Lower lobe of right lung (tissue), 2 donors: ENCODE measurements at regions not wholly inside any gene's neighbourhood (a gene's known extent, or its start where the extent isn't known, plus 50 kb on each side); places are given as distances from the start of the nearest gene placed in this dataset.
"Not testable (repeated sequence)": the region's sequence is repeated elsewhere in the genome, so short reads cannot be mapped to it uniquely, and the experiment has no call there.

Experiments used
- ATAC-seq, 2 donors: fragments of 200-7000 bp; cut with Tn5 transposase; one replicate each; pipeline ENCODE4 v1.9.1; 2020 to 2022; ENCODE audit warnings: mild to moderate bottlenecking in 2 of 2, moderate library complexity in 2 of 2
- DNase-seq: peaks from one replicate; pipeline ENCODE4 v3.0.0-alpha.2; 2020
- H3K27ac ChIP-seq: fragments of 200-600 bp; one replicate; pipeline ENCODE4 v1.8.0; 2022
- H3K27me3 ChIP-seq: fragments of 200-600 bp; one replicate; pipeline ENCODE4 v1.8.0; 2022; ENCODE audit warnings: low read depth
- H3K36me3 ChIP-seq: fragments of 200-600 bp; one replicate; pipeline ENCODE4 v1.8.0; 2022; ENCODE audit warnings: mild to moderate bottlenecking
- H3K4me1 ChIP-seq: fragments of 200-600 bp; one replicate; pipeline ENCODE4 v1.8.0; 2022
- H3K4me3 ChIP-seq: fragments of 200-600 bp; one replicate; pipeline ENCODE4 v1.8.0; 2022; ENCODE audit warnings: mild to moderate bottlenecking
- H3K9me3 ChIP-seq: fragments of 200-600 bp; one replicate; pipeline ENCODE4 v1.8.0; 2022
- intact Hi-C: fragments of 100-400 bp; cut with DNase I; formaldehyde crosslinking; loops from one replicate; pipeline ENCODE4 v1.11.0; 2022
- TF ChIP-seq, protein P1 (sequence below): fragments of 200-600 bp; IDR thresholded peaks from one replicate; pipeline ENCODE4 v1.8.0; 2022; ENCODE audit warnings: antibody characterized with exemption, mild to moderate bottlenecking
- donor health status: DM: no; HTN: yes; CAD: no; lungs with severe emphysema.

DNA sequence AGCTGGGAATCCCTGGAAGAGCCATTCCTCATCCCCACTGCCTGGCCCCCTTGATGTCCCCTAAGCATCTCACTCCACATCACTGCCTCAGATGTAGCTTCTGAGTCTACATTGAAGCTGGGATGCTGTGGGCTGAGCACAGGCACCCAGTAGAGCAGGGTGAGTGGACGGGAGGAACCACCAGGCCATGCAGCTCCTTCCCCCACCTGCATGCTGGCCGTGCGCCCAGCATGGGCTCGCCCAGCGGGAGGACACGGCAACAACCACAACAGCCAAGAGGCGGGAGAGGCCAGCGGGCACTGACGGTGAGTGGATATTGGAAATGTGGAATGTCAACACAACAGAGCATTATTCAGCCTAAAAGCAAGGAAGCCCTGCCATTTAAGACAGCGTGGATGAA is 310.9 kb downstream of the ADGRD1 start:
- intact Hi-C loops = no loop called here
- H3K9me3 ChIP-seq = no peaks in the 10 kb centered on the region
- peaks cover 4% of the 10 kb centered on the region for H3K27me3 ChIP-seq
- H3K4me1 ChIP-seq = no peaks in the 10 kb centered on the region
- no peak overlapping the region for H3K27ac ChIP-seq
- DNase-seq = peak; percentile 53
- TF ChIP-seq, protein P1, sequence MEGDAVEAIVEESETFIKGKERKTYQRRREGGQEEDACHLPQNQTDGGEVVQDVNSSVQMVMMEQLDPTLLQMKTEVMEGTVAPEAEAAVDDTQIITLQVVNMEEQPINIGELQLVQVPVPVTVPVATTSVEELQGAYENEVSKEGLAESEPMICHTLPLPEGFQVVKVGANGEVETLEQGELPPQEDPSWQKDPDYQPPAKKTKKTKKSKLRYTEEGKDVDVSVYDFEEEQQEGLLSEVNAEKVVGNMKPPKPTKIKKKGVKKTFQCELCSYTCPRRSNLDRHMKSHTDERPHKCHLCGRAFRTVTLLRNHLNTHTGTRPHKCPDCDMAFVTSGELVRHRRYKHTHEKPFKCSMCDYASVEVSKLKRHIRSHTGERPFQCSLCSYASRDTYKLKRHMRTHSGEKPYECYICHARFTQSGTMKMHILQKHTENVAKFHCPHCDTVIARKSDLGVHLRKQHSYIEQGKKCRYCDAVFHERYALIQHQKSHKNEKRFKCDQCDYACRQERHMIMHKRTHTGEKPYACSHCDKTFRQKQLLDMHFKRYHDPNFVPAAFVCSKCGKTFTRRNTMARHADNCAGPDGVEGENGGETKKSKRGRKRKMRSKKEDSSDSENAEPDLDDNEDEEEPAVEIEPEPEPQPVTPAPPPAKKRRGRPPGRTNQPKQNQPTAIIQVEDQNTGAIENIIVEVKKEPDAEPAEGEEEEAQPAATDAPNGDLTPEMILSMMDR = no peak
- ATAC-seq = peak; percentile 19 to 76
- H3K4me3 ChIP-seq = no peak overlapping the region
- no peaks in the 10 kb centered on the region for H3K36me3 ChIP-seq

DNA sequence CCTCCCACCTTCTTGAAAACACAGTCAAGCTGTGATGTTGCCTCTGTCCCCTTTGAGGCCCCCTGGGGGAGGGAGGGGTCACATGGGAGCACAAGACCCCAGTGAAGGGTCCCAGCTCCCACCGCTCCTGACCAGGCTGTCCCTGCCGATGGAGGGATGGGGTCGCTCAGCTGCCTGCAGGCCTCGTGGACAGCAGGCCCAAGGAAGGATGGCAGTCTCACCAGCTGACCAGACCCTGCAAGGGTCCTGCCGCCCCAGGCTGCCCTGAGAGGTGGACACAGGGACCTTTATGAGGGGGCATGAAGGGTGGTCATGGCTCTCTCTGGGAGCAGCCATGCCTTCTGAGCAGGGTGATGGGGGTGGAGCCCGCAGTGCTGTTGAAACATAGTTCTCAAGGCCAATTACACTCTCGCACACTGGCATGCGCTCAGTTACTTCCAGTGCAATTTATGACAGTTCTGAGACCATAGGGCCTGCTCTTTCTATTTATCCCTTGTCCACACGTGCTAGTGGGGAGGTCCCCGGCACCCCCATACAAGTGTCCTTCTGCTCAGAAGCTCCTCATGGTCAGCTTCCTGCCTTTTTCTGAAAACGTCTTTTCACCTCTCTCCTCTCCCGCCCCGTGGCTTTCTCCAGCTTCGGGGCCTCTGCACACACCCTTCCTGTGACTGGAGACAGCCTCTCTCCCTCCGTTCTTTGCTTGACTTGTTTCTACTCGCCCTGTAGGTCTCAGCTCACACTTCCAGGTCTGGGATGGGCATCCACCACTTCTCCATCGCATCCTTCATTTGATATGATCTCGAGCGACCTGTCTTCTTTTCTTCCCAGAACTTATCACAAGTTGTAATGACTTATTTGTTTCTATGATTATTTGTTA is 313.1 kb downstream of the ADGRD1 start:
- H3K9me3 ChIP-seq = no peaks in the 10 kb centered on the region
- no peak overlapping the region for H3K27ac ChIP-seq
- intact Hi-C loops = no loop called here
- no peak overlapping the region for H3K4me3 ChIP-seq
- TF ChIP-seq, protein P1 = no peak
- ATAC-seq (no peak), DNase-seq (peak; percentile 37)
- H3K36me3 ChIP-seq = no peaks in the 10 kb centered on the region
- peaks cover 4% of the 10 kb centered on the region for H3K27me3 ChIP-seq
- no peaks in the 10 kb centered on the region for H3K4me1 ChIP-seq

DNA sequence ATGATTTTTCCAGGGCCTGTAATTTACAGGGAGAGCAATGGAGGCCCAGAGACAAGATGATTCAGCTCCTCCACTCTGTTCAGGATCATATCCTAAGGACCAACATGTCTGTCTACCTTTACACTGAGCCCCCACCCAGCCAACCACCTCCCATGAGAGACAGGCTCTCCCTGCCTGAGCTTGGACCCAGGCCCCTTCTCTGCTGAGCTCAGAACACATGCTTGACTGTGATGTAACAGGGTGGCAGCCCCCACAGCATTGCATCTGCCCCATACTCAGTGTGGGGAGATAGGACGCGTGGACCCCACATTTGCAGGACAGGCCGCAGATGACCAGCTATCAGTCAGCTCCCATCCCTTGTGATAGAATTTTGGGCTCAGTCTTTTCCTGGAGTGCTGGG is 313.9 kb downstream of the ADGRD1 start:
- ATAC-seq (no peak), DNase-seq (peak; percentile 28)
- no peak overlapping the region for H3K27ac ChIP-seq
- no peaks in the 10 kb centered on the region for H3K4me1 ChIP-seq
- H3K4me3 ChIP-seq = no peak overlapping the region
- no peaks in the 10 kb centered on the region for H3K9me3 ChIP-seq
- TF ChIP-seq, protein P1 = no peak
- intact Hi-C loops = no loop called here
- no peaks in the 10 kb centered on the region for H3K36me3 ChIP-seq
- H3K27me3 ChIP-seq = peaks cover 3% of the 10 kb centered on the region

DNA sequence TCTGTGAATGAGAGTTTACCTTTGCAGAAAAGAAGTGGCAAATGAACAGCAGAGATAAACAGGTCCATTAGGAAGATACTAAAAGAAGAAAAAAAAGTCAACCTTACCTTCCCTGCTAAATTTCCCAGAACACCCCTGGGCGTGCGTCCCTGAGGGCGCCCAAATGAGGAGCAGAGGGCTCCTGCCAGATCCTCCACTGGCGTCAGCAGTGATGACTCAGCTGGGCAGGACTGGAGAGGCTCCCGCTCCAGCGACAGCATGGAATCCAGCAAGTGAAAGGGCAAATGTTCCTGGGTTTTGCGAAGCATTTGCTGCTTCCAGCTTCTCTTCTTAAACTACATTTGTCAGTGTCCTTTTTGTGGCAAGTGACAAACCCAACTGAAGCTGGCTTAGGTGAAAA is 314.4 kb downstream of the ADGRD1 start:
- H3K4me1 ChIP-seq, intact Hi-C loops, H3K27ac ChIP-seq, H3K4me3 ChIP-seq, H3K27me3 ChIP-seq, H3K9me3 ChIP-seq, H3K36me3 ChIP-seq: not testable (repeated sequence)
- DNase-seq (peak; percentile 46), ATAC-seq (peak in 1 of 2 donors; percentile 72)

DNA sequence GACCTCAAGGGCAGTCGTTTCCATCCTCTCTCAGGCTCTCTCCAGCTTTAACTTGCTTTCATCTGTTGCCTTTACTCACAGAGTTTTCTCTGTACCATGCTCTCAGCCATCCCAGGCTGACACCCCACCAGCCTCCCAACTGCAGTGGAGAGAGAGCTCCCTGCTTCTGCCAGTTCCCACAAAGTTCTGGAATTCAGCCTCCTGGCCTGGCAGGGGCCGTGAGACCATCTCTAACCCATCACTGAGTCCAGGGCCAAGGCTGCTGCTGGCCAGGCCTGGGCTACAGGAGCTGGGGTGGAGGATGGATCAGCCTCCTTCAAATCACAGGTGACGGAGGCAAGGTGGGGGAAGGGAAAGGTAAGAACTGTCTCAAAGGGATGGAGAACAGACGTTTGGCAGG is 314.9 kb downstream of the ADGRD1 start:
- intact Hi-C loops, H3K27ac ChIP-seq: not testable (repeated sequence)

DNA sequence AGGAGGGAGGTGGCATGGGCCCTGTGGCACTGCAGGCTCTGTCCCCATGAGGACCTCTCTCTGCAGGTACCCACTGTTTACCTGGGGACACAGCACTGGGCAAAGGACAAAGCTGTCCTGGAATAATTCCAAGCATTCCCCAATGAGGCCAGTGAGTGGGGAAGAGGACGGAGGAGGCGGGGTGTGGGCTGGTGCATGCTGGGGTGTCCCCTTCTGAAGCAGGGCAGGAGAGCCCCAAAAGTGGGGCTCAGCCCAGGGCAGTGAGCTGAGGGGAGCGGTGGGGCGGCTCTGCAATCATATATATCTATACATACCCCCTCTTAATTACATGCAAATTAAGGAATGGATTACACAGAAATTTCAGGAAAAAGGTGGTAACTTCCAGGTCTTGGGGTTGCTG is 315.8 kb downstream of the ADGRD1 start:
- TF ChIP-seq, protein P1 = no peak
- intact Hi-C loops = no loop called here
- H3K9me3 ChIP-seq = no peaks in the 10 kb centered on the region
- ATAC-seq = no peak
- H3K4me1 ChIP-seq = no peaks in the 10 kb centered on the region
- DNase-seq = peak; percentile 22
- no peaks in the 10 kb centered on the region for H3K27me3 ChIP-seq
- no peak overlapping the region for H3K4me3 ChIP-seq
- no peak overlapping the region for H3K27ac ChIP-seq
- H3K36me3 ChIP-seq = no peaks in the 10 kb centered on the region

More for the DNA sequence above, 314.9 kb downstream of the ADGRD1 start:
- peak in 1 of 2 donors; percentile 16 for ATAC-seq
- not testable (repeated sequence) for H3K27me3 ChIP-seq, H3K36me3 ChIP-seq, H3K4me1 ChIP-seq, H3K4me3 ChIP-seq, H3K9me3 ChIP-seq
- peak; percentile 10 for DNase-seq

DNA sequence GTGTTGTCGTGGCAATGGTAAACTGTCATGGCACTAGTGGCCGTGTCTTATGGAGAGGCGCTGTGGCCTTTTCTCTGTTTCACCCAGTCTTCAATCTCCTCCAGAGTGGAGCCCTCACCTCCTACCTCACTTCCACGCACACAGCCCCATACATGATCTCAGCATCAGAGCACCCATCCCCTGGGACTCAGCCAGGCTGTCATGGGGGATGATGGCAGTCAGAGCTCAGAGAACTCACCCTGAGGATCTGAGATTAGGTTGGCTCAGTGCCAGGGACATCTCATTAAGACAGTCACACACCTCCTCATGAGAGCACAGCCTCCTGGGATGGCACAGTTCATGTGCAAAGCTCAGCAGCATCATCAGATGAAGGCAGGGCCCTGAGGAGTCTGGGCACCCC is 316.3 kb downstream of the ADGRD1 start:
- peak; percentile 7 for DNase-seq
- H3K27ac ChIP-seq, H3K36me3 ChIP-seq, intact Hi-C loops, H3K27me3 ChIP-seq, ATAC-seq, H3K9me3 ChIP-seq, H3K4me3 ChIP-seq, H3K4me1 ChIP-seq: not testable (repeated sequence)
